Mesothelial cell of epicardium (in vitro differentiated cells): ENCODE measurements at regions not wholly inside any gene's neighbourhood (a gene's known extent, or its start where the extent isn't known, plus 50 kb on each side); places are given as distances from the start of the nearest gene placed in this dataset.

Experiments
- DNase-seq, 2 experiments: peaks; one replicate each; pipeline ENCODE4 v3.0.0; 2021; ENCODE audit warnings: low spot score in 2 of 2; ENCODE audit not compliant: unreplicated experiment in 2 of 2
- H3K27ac Mint-ChIP-seq: 2 replicates; pipeline ENCODE4 v1.8.0; 2021; ENCODE audit warnings: mixed read lengths
- H3K27me3 Mint-ChIP-seq: 2 replicates; pipeline ENCODE4 v1.8.0; 2021; ENCODE audit warnings: low read depth, mixed read lengths
- H3K36me3 Mint-ChIP-seq: 2 replicates; pipeline ENCODE4 v1.8.0; 2021; ENCODE audit warnings: mixed read lengths
- H3K4me1 Mint-ChIP-seq: 2 replicates; pipeline ENCODE4 v1.8.0; 2021; ENCODE audit warnings: mixed read lengths
- H3K4me3 Mint-ChIP-seq: 2 replicates; pipeline ENCODE4 v1.8.0; 2021; ENCODE audit warnings: mild to moderate bottlenecking, moderate library complexity, mixed read lengths
- H3K9me3 Mint-ChIP-seq: 2 replicates; pipeline ENCODE4 v1.8.0; 2021; ENCODE audit warnings: mixed read lengths
- CTCF ChIP-seq: fragments of 200-600 bp; sonication (generic); IDR thresholded peaks from one replicate; pipeline ENCODE4 v1.5.0; 2021; ENCODE audit warnings: antibody characterized with exemption; ENCODE audit not compliant: unreplicated experiment

DNA sequence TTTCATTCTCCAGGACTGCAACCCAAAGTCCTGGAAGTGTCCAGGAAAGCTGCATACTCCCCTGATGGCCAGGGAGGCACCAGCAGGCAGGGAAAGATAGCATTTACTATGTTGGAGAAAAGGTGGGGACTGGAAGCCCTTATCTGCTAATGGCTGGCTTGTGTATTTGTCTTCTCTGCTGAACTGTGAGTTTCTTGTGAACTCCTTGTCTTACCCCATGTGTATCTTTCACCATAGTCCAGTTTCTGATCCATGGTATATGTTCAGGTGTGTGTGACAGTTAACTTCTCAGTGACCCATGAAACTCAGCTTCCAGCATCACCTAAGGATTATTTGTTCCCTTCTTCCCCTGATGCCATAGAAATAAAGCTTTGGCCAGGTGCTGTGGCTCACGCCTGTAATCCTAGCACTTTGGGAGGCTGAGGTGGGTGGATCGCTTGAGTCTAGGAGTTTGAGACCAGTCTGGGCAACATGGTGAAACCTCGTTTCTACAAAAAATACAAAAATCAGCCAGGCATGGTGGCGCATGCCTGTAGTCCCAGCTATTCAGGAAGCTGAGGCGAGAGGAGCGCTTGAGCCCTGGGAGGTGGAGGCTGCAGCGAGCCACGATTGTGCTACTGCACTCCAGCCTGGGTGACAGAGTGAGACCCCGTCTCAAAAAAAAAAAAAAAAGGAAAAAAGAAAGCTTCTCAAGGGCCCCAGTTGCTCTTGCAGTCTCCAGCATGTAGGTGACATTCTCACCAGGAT, 112.8 kb upstream of the MAP4K3 start:
- Mint-ChIP-seq H3K27me3 (no peaks in the 10 kb centered on the region), H3K9me3 (peaks cover 32% of the 10 kb centered on the region), H3K4me3 (no peak overlapping the region)

GRCh38 chr2:39550701-39551285, 113.7 kb upstream of the MAP4K3 start:
- Mint-ChIP-seq H3K4me3 (no peak overlapping the region), H3K9me3 (peaks cover 32% of the 10 kb centered on the region), H3K27ac (no peak overlapping the region), H3K27me3 (no peaks in the 10 kb centered on the region), H3K4me1 (peaks cover 9% of the 10 kb centered on the region), H3K36me3 (peaks cover 2% of the 10 kb centered on the region)
- no peak for DNase-seq
- TF ChIP-seq CTCF: no peak

More for the DNA sequence above, 112.8 kb upstream of the MAP4K3 start:
- no peak for TF ChIP-seq CTCF
- H3K4me1 Mint-ChIP-seq: peaks cover 9% of the 10 kb centered on the region
- peaks cover 2% of the 10 kb centered on the region for H3K36me3 Mint-ChIP-seq
- no peak overlapping the region for H3K27ac Mint-ChIP-seq
- DNase-seq: no peak

GRCh38 chr2:39558906-39559305, 106.8 kb upstream of the TMEM178A start:
- peaks cover 32% of the 10 kb centered on the region for H3K9me3 Mint-ChIP-seq
- H3K4me3 Mint-ChIP-seq: no peak overlapping the region
- DNase-seq: no peak
- no peaks in the 10 kb centered on the region for H3K27me3 Mint-ChIP-seq
- H3K27ac Mint-ChIP-seq: no peak overlapping the region
- H3K36me3 Mint-ChIP-seq: peaks cover 19% of the 10 kb centered on the region
- TF ChIP-seq CTCF: no peak
- no peaks in the 10 kb centered on the region for H3K4me1 Mint-ChIP-seq

DNA sequence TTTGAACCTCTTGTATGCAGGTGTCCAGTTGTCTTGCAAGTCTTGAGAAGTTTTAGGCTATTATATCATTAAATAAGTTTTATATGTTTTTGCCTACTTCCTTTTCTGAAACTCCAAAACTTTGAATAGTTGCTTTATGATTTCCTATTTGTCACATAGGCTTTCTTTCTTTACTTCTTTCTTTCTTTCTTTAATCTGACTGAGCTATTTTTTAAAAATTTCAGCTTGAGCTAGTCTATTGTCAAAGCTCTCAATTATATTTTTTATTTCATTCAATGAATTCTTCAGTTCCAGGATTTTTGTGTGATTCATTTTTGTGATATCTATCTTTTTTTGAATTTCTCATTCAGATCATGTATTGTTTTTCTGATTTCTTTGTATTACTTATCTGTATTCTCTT, 102.1 kb upstream of the TMEM178A start:
- TF ChIP-seq CTCF: no peak
- no peak overlapping the region for H3K27ac Mint-ChIP-seq
- H3K36me3 Mint-ChIP-seq: peaks cover 22% of the 10 kb centered on the region
- no peak overlapping the region for H3K4me3 Mint-ChIP-seq
- no peak for DNase-seq
- H3K4me1 Mint-ChIP-seq: peaks cover 13% of the 10 kb centered on the region
- H3K9me3 Mint-ChIP-seq: peaks cover 38% of the 10 kb centered on the region
- H3K27me3 Mint-ChIP-seq: no peaks in the 10 kb centered on the region

- Mint-ChIP-seq H3K27me3 (no peaks in the 10 kb centered on the region), H3K36me3 (peaks cover 14% of the 10 kb centered on the region), H3K4me1 (peaks cover 37% of the 10 kb centered on the region), H3K4me3 (no peak overlapping the region), H3K9me3 (peaks cover 22% of the 10 kb centered on the region), H3K27ac (peak overlapping the region; percentile 91)
- no peak for TF ChIP-seq CTCF
- no peak for DNase-seq
Observed at GRCh38 chr2:39567507-39567906, 98.2 kb upstream of the TMEM178A start.
